Stimulated activated CD8-positive, alpha-beta memory T cell treated with anti-CD3 and anti-CD28 coated beads, Interleukin-12 subunit alpha, Interleukin-12 subunit beta, amount 100 ng/mL, for 24 hours (primary cell): ENCODE measurements at regions not wholly inside any gene's neighbourhood (a gene's known extent, or its start where the extent isn't known, plus 50 kb on each side); places are given as distances from the start of the nearest gene placed in this dataset.

Experiments used
- DNase-seq: peaks from one replicate; pipeline ENCODE4 v3.0.0-alpha.2; 2020; ENCODE audit errors: extremely low read depth

DNA sequence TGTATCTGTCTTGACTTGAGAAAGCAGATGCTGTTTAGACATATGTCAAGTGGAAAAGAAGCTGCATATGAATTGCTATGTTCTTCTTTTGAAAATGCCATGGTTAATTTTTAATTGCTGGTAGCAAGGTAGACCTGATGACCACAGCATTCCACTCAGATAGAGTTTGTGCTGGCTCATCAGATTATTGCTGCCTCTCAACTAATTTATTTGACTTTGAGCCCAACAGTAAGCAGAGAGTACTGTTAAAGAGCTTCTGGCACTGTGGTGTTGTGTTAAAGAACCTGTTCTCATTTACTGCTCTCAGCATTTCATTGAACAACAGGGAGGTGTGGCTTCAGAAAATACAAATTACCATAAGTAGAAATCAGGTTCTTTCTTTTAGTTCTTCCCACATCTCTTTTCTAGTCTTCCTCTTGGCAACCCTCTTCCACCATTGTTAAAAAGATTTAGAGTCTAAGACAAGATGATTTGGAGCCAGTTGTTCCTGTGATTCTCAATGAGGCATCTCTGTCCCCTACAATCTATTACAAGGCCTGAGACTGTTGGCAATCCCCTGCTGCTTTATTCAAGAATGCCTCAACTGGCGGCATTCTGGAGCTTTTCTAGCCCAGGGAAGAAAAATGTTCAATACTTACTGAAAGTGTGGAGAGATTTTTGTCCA is 967.6 kb upstream of the GJE1 start:
- no peak for DNase-seq

DNA sequence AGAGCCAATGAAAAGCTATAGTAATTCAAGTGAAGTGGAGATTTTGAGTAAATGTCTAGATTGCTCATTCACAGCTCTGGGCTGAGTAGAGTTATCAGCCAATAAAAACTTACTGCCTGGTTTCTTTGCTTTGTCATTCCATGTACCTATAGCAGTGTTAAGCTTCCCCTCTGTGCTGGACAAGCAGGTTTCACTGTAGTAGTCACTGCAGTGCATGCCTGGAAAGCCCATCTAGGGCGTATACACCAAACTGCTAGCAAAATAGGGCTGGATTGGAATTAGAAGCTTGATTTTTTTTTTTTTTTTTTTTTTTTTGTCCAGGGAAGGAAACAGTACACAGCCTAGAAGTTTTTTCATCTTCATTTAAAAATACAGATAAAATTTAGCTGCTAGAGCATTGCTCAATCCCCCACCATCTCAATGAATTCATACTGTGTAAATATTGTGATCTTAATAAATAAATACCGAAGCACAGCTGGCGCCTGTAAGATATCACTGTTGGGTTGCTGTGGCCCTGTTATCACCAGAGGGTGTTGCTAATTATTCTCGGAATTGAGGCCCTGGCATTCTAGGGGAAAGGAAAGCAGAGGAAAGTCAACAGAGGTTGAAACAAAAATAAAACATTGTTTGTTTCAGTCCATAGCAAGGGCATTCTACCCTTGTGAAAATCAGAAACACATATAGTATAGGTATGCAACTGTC is 968.5 kb upstream of the GJE1 start:
- no peak for DNase-seq

DNA sequence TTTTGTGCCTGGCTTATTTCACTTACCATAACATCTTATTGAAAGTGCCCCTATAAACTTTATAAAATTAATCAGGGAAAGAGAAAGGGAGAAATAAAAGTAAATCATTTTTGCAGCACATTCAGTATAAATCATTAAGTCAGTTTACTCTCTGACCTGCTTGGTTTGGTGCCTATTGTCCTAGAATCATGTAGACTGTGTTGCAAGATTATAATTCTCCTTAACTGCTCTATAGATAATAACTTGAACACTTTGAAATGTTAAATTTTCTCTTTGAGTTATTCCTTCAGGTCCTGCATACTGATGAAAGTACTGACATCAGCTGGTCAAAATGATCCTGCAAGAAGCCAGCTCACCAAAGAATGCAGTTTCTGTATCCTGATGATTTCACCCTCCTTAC is 969.6 kb upstream of the GJE1 start:
- DNase-seq, result no peak

DNA sequence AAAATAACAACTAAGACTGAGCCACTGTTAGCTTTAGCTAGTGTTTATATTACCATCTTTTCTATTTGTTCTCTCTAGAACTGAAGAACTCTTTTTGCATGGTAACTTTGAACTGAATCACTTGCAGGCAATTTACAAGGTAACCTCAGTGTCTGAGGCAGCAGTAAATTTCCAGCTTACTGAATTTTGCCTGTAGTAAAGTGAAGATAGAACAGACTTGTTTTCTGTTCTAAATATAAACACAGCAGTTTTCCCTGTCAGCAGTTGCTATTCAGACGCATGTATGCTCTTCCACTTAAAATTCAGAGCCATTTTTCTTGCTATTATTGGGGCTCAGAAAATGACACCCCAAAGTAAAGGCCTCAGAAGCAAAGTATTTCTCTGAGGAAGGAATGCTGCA is 974.0 kb upstream of the GJE1 start:
- DNase-seq, result no peak

DNA sequence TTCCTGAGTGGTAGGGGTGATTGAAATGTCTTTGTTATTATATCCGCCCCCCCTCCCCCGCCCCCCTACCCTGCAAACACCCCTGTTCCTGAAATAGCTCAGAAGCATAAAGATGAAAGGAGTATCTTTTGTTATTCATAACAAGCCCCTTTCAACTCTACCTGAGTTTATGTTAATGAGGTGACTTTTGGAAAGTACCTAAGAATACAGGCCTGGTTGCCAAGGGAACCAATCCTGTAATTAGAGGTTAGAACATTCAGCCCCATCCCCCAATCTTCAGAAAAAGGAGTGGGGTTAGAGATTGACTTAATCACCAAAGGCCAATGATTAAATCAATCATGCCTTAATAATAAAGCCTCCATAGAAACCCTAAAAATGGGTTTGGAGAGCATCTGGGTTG is 979.2 kb upstream of the GJE1 start:
- no peak for DNase-seq

DNA sequence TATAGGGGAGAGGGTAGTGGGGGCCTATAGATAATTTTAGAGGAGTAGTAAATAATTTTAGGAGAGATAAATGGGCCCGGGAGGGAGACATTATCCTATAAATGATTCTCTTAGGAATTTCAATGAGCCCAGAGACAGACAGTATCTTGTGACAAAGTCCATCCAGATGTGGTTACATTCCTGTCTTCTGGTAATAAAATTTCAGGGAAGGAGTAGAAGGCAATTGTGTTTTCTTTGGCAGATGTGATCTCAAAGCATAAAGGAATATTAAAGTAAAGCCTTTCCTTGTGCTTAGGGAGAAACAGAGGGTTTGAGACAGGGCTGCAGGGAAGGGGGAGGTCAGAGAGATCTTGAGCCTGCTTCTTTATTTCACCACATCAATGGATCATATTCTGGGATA is 979.8 kb upstream of the GJE1 start:
- DNase-seq, result no peak

DNA sequence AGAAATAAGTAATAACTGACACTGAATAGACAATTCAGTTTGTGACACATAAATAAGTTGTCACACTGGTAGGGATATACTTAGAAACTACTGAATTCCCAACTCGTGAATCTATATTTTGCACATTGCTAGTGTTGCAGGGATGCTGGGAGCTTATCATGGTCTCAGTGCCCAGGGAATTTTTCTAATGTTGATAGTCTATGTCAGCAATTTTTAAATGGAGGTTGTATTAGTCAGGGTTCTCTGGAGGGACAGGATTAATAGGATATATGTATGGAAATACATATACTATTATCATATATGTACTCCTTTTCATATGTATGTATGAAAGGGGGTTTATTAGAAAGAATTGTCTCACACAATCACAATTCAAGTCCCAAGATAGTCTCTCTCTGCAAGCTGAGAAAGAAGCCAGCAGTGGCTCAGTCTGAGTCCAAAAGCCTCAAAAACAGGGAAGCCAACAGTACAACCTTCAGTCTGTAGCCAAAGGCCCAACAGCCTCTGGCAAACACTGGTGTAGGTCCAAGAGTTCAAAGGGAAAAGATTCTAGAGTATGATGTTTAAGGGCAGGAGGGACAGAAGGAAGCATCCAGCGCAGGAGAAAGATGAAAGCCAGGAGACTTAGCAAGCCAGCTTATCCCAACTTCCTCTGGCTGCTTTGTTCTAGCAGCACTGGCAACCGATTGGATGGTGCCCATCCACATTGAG is 980.9 kb upstream of the GJE1 start:
- DNase-seq, result no peak

DNA sequence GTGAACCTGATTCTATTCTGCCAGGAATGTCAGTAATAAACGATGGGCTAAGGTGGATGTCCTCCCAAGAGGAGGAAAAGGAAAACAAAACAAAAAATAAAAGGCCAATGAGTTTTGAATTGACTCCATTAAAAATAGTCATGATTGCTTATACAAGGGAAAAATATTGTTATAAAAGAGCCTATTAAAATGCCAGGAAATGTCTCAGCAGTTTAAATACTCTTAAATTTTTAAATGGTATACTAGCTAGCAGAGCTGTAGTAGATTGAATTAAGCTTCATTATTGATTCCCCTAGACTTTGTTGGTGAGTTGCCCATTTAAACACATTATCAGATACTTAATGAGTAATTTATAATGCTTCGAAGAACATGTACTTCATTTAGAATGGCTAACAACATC is 990.9 kb upstream of the GJE1 start:
- no peak for DNase-seq

DNA sequence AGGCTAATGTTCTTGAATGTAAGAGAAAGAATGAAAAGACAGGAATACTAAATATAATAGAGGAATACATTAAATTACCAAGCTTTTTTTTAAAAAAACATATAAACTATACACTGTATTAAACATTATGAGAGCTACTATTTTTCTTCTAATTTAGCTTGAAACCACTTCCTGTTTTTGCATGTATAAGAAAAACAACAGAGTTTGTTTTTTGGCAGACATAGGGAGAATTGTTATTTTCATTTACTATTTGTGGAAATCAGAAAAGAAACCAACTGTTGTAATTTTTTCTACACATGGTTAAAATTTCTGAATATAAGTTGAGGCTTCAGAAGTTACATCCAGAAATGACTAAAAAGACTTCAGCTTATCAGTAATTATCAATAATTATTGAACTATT is 991.8 kb upstream of the GJE1 start:
- DNase-seq, result no peak

DNA sequence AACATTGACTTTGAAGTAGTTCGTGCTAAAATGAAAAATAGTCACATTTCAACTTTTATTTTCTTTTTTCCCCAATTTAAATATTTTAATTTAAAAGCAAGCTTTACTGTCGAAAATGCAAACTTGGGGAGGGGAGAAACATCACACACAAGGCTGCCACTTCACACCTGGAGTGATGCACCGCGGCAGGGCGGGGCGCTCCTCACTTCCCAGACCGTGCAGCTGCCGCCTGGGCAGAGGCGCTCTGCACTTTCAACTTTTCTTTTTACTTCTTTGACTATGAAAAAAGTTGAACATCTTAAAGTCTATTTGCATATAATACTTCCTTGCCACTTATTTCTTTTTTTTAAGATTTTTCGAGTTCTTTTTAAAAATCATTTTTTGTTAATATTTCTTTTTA is 993.3 kb upstream of the GJE1 start:
- DNase-seq, result no peak

DNA sequence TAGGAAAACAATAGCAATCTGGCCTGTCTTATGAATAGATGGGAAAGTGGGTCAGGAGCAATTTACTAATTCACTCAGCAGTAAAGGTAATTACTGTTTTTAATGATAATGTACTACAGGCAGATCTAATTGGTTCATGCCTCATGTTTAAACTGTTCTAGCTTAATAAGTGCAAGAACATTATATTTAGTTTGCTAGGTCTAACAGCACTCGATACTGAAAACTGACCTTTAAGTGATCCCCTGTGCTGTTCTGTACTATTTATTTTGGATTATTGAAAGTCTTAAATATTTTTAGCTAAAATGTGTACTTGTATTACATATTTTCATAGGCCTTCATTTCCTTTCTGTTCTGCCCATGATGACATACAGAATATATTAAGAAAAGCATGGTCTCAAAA is 998.0 kb upstream of the GJE1 start:
- DNase-seq, result no peak

DNA sequence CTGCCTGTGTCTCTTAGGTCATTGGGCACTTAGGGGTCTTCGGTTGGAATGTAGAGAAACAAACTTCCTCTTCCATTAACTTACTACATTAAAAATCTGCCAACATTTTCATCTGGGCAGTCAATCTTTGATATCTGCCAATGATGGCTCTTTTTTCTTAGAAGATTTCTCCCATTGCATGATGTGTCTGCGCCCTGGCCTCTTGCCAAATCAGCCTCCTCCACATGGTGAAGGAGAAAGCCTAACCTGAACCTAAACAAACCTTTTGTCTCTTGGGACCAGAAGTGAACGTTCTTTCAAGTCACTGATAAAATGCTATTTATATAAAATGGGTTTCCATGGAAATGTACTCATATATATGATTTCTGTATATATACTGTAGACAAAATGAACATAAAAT is 998.9 kb upstream of the GJE1 start:
- no peak for DNase-seq

DNA sequence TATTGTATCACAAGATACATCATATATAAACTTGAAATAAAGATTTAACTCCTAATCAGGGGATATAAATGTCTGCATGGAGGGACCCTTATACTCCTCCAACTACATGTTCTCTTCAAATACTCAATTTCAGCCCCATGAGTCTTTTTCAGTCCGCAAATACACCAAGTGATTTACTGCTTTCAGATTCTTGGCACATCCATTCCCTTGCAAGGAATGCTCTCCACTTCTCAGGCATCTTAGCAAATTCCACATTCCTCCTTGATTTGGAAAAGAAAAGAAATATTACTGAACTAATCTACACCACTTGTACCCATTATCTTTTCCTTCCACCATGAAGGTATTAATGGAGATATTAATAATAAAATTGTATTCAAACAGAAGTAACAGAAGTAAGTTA is 999.4 kb upstream of the GJE1 start:
- DNase-seq, result no peak

DNA sequence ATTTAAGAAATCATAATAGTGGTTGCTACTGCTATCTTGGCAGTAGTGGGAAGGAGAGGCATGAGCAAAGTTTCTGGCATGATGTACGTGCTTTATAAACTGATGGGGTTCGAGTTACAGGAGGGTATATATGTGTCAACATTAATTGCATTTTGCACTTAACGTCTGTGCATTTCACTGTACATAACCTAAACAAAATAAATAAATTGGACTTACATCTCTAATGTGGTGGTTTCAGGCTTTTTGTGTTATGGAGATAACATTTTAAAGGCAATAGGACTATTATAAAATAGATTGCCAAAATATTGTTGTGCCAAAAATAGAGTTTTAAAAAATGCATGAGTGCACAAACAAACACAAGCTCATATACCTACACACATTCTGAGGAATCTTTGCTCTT is 1001.1 kb upstream of the GJE1 start:
- no peak for DNase-seq

DNA sequence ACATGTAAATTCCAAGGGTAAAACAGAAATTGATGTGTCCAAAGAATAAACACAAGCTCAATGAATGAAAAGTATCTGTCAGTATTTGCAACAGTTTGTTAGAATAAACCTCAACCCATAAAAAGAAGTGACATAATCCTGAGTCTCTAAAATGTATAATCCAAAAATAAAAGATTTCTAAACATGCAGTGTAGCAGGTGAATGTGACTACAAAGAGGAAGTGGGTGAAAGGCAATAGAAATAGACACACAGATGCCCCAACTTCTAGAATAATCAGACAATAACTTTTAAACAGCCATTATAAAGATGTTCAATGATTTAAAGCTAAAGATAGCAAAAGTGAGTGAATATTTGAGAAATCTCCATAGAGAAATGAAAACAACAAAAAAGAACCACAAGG is 1009.2 kb upstream of the GJE1 start:
- no peak for DNase-seq

DNA sequence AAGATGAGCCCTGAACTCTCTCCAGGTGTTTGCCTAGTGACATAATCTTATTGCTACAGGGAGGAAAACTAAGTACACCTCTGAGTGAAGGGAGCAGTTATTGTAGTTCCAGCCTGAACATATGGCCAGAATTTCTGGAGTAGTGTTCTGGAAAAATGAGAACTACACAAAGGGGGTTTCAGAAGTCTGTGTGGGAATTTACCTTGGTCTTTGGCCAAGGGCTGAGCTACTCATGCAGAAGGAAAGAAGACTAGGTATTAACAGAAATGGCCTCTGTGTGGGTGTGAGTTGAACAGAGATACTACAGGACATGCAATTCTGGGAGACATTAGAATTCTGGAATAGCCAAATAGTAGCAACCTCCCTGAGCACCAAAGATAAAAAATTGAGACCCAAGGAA is 1009.7 kb upstream of the GJE1 start:
- no peak for DNase-seq

DNA sequence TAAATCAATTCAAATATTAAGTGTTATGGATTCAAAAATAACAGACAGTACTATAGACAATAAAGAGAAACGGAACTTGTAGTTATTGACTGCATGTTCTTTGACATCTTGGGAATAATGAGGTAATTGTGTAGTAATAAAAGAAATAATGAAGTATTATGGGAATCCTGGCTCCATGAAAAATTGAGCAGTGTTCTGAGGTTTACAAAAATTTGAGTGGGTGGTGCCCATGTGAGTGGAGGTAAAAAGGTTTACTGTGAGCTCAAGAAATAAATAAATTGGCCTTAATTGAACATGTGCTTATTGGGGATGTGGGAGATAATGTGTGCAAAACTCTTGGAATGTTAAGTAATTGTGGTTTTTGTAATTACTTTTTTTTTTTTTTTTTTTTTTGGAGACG is 1013.7 kb upstream of the GJE1 start:
- no peak for DNase-seq

DNA sequence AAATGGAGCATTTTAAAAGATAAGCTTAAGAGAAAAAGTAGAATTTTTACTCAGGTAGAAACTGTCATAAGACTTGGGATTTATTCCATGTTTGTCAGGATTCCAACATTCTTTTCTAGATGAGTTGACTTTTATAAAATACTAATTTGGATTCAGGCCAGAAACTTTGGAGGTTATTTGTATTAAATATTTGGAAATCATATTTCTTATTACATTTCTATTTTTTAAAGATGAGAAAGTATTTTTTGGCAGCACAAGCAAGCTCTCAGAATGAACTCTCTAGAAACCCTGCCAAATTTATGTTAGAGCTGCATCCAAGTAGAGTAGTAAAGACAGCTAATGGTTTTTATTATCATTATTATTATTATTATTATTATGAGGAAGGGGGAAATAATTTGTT is 1014.9 kb upstream of the GJE1 start:
- DNase-seq, result no peak

DNA sequence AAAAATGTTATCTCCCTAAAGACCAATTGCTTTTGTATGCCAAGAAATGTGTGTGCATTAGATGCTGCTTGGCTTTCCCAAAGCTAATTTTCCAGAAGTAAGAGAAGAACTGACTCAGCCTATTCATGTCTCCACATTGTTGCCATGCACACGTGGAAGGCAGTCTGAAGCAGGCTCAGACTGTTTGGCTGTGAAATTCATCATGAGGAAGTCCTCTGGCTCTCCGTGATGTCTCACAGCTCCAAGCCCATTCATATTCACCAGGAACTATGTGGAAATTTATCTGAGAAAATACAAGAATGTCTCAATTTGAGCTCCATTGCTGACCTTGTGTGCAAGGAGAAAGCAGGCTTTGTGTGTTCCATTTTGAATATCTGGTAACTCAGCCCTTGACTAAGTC is 1022.2 kb upstream of the GJE1 start:
- no peak for DNase-seq

DNA sequence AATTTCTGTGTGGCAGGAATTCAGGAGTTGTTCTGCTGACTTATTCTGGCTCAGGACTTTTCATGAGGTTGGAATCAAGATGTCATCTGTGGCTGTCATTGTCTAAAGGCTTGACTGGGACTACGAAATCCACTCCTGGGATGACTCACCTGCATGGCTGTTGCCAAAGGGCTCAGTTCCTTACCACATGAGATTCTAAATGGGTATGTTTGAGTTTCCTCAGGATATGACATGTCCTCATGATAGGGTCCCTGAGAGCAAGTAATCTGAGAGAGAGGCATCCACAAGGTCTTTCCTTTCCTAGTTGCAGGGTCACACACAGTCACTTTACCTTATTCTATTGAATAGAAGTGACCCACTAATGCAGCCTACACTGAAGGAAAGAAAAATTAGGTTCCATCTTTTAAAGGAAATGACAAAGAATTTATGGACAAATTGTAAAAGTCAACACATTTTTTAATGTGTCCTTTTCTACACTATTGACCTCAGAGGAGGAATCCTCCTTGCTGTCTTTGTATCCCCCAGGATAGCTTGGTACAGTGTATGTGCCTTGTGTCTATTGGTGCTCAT is 1025.0 kb upstream of the GJE1 start:
- no peak for DNase-seq

DNA sequence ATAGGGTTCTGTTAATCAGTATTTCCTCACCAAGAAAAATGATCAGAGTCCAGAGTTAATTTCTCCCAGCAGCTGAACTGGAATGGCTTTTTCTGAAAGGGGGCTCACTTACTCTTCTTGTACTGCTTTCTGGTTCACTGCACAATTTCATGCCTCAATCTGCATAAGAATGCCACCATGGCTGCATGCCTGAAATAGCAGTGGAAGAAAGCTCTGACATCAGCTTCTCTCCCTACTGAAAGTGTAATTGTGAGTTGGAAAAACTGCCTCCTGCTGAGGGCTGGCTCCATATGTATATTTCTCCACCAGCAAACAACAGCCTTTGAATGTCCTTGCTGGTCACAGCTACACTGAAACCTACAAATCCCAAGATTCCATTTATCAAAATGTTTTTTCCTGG is 1027.2 kb upstream of the GJE1 start:
- DNase-seq, result no peak

DNA sequence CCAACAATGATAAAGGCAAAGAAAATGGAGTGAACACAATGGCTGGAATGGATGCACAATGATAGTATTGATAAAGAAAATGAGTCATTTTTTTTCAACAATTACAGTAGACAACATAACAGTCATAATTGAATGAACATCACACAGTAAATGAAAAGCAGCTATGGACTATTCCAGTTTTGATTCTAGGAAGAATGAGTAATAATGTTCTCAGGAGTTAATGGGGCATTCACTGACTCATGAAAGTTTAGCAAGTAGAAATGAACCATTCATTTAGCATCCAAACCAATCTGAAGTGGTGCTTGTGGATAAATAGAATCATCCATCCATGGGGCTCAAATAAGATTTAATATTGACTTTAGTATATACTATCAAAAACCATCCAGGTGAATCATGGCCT is 1029.5 kb upstream of the GJE1 start:
- DNase-seq, result no peak

DNA sequence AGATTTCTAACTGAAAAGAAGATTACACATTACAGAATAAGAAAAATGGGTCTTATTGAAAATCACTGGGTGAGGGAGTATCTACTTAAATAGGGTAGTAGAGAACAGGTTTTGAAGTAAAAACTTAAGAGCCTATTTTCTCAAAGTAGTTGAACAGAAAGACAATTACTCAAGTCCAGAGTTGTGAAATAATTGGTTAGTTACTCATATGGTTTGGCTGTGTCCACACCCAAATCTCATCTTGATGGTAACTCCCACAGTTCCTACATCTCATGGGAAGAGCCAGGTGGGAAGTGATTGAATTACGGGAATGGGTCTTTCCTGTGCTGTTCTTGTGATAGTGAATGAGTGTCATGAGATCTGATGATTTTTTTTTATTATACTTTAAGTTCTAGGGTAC is 1035.3 kb upstream of the GJE1 start:
- DNase-seq, result no peak
